GM21381 (cell line): ENCODE measurements at regions not wholly inside any gene's neighbourhood (a gene's known extent, or its start where the extent isn't known, plus 50 kb on each side); places are given as distances from the start of the nearest gene placed in this dataset.
"Not testable (repeated sequence)": the region's sequence is repeated elsewhere in the genome, so short reads cannot be mapped to it uniquely, and the experiment has no call there.

ENCODE experiments used
- ATAC-seq: cut with Tn5 transposase; IDR thresholded peaks from one replicate; pipeline ENCODE4 v1.9.1; 2021; ENCODE audit warnings: mild to moderate bottlenecking, moderate library complexity; ENCODE audit not compliant: unreplicated experiment

GRCh38 chr1:98299313-98299712 is 362.2 kb upstream of the SNX7 start:
- ATAC-seq = no peak

- no peak for ATAC-seq
These were observed 363.2 kb upstream of the SNX7 start for GRCh38 chr1:98298319-98298718.

GRCh38 chr1:98296681-98297080 is 364.8 kb upstream of the SNX7 start:
- ATAC-seq = no peak

GRCh38 chr1:98294127-98294526 is 367.4 kb upstream of the SNX7 start:
- no peak for ATAC-seq

- ATAC-seq = no peak
These were observed 368.5 kb upstream of the SNX7 start for GRCh38 chr1:98292994-98293393.

- ATAC-seq = no peak
These were observed 368.5 kb upstream of the DPYD start for GRCh38 chr1:98289311-98289710.

GRCh38 chr1:98288494-98288893 is 367.7 kb upstream of the DPYD start:
- ATAC-seq = no peak

- ATAC-seq = no peak
These were observed 366.8 kb upstream of the DPYD start for GRCh38 chr1:98287626-98288025.

- ATAC-seq = no peak
These were observed 365.8 kb upstream of the DPYD start for GRCh38 chr1:98286656-98287055.

GRCh38 chr1:98285286-98285685 is 364.5 kb upstream of the DPYD start:
- not testable (repeated sequence) for ATAC-seq

GRCh38 chr1:98280049-98280448 is 359.2 kb upstream of the DPYD start:
- ATAC-seq = no peak

GRCh38 chr1:98278055-98278454 is 357.2 kb upstream of the DPYD start:
- no peak for ATAC-seq

GRCh38 chr1:98277118-98277517 is 356.3 kb upstream of the DPYD start:
- no peak for ATAC-seq

GRCh38 chr1:98276514-98276913 is 355.7 kb upstream of the DPYD start:
- ATAC-seq = no peak

GRCh38 chr1:98268316-98268715 is 347.5 kb upstream of the DPYD start:
- no peak for ATAC-seq

- no peak for ATAC-seq
These were observed 346.6 kb upstream of the DPYD start for GRCh38 chr1:98267423-98267822.

- no peak for ATAC-seq
These were observed 343.9 kb upstream of the DPYD start for GRCh38 chr1:98264727-98265126.

GRCh38 chr1:98260839-98261238 is 340.0 kb upstream of the DPYD start:
- ATAC-seq = no peak

- no peak for ATAC-seq
These were observed 339.6 kb upstream of the DPYD start for GRCh38 chr1:98260412-98260811.

GRCh38 chr1:98256700-98257099 is 335.9 kb upstream of the DPYD start:
- no peak for ATAC-seq

GRCh38 chr1:98253145-98253544 is 332.3 kb upstream of the DPYD start:
- ATAC-seq = no peak

GRCh38 chr1:98251497-98251896 is 330.7 kb upstream of the DPYD start:
- ATAC-seq = no peak

GRCh38 chr1:98232678-98233077 is 311.8 kb upstream of the DPYD start:
- no peak for ATAC-seq

- no peak for ATAC-seq
These were observed 301.9 kb upstream of the DPYD start for GRCh38 chr1:98222706-98223105.
